Panc1 (cell line): ENCODE measurements at regions not wholly inside any gene's neighbourhood (a gene's known extent, or its start where the extent isn't known, plus 50 kb on each side); places are given as distances from the start of the nearest gene placed in this dataset.

Experiments used
- ATAC-seq: fragments of 200-7000 bp; cut with Tn5 transposase; 2 replicates; pipeline ENCODE4 v1.9.1; 2020; ENCODE audit warnings: mild to moderate bottlenecking, moderate library complexity
- BruUV-seq: library from RNA; stranded (reverse); fragments of 400-500 nt; replicated peaks from 2 replicates; lab custom pipeline; 2021; lab: Mats Ljungman, UMichigan
- CTCF ChIA-PET: fragments of 300-600 bp; sonication (Branson Sonifier 250); formaldehyde crosslinking; loops from one replicate; lab custom pipeline; 2022; ENCODE audit warnings: antibody characterized with exemption; lab: Charles Lee
- POLR2A ChIA-PET: fragments of 300-600 bp; sonication (Branson Sonifier 250); formaldehyde crosslinking; loops from one replicate; lab custom pipeline; 2022; ENCODE audit warnings: antibody characterized with exemption; lab: Charles Lee
- DNase-seq: peaks from one replicate; pipeline ENCODE4 v3.0.0-alpha.2; 2010; ENCODE audit warnings: low read depth, low spot score
- H3K27ac ChIP-seq: 2 replicates; pipeline ENCODE4 v1.5.1; 2011; ENCODE audit warnings: mild to moderate bottlenecking, low read length, inconsistent platforms
- H3K27me3 ChIP-seq: fragments of 200-500 bp; sonication (Bioruptor generic); 2 replicates; pipeline ENCODE4 v1.6.0; 2014; ENCODE audit warnings: low read length, inconsistent platforms; ENCODE audit not compliant: control insufficient read depth, insufficient read depth
- H3K36me3 ChIP-seq: fragments of 200-500 bp; sonication (Bioruptor generic); 2 replicates; pipeline ENCODE4 v1.5.1; 2014; ENCODE audit warnings: inconsistent platforms, mild to moderate bottlenecking, low read length, moderate library complexity; ENCODE audit not compliant: control insufficient read depth, insufficient read depth
- H3K4me1 ChIP-seq: 2 replicates; pipeline ENCODE4 v1.5.1; 2011; ENCODE audit warnings: inconsistent platforms, mild to moderate bottlenecking, low read length, moderate library complexity; ENCODE audit not compliant: control insufficient read depth, insufficient read depth
- H3K4me3 ChIP-seq, 2 experiments: 2 replicates each; pipeline ENCODE4 v1.5.1; 2011 to 2012; ENCODE audit warnings: low read depth in 2 of 2, low read length in 2 of 2, mild to moderate bottlenecking in 2 of 2, inconsistent platforms in 1 of 2, moderate library complexity in 1 of 2
- H3K9me3 ChIP-seq: fragments of 200-500 bp; sonication (Bioruptor generic); 2 replicates; pipeline ENCODE4 v1.5.1; 2014; ENCODE audit warnings: low read depth, mild to moderate bottlenecking, inconsistent platforms, low read length, moderate library complexity; ENCODE audit not compliant: control insufficient read depth, insufficient read depth
- CTCF ChIP-seq: fragments of 450-650 bp; IDR thresholded peaks from 2 replicates; pipeline ENCODE4 v1.5.1; 2017; ENCODE audit warnings: mild to moderate bottlenecking
- POLR2AphosphoS5 ChIP-seq: IDR thresholded peaks from 2 replicates; pipeline ENCODE4 v1.6.1; 2012; ENCODE audit warnings: mild to moderate bottlenecking, low read depth, low read length, moderate library complexity
- REST ChIP-seq, 2 experiments: IDR thresholded peaks; 2 replicates each; pipeline ENCODE4 v1.6.1; 2011 to 2012; ENCODE audit warnings: low read depth in 2 of 2, control low read depth in 1 of 2, low read length in 1 of 2, mild to moderate bottlenecking in 1 of 2, moderate library complexity in 1 of 2; ENCODE audit not compliant: insufficient read depth in 1 of 2
- SIN3A ChIP-seq: IDR thresholded peaks from 2 replicates; pipeline ENCODE4 v1.6.1; 2012; ENCODE audit warnings: low read depth, mild to moderate bottlenecking, low read length, moderate library complexity, borderline replicate concordance; ENCODE audit not compliant: insufficient read depth
- TCF7L2 ChIP-seq: IDR thresholded peaks from 2 replicates; pipeline ENCODE4 v1.6.1; 2011; ENCODE audit warnings: mild to moderate bottlenecking, low read depth, low read length, inconsistent platforms
- in situ Hi-C: cut with HindIII; loops from 2 replicates; pipeline ENCODE4 v1.10.0; 2016; ENCODE audit warnings: low sequenced_read_pairs, low pct_unique_long_range_greater_than_20kb
- intact Hi-C: fragments of 100-400 bp; cut with micrococcal nuclease; formaldehyde crosslinking; loops from one replicate; pipeline ENCODE4 v1.10.0; 2022; ENCODE audit not compliant: unreplicated experiment

GRCh38 chr3:6644070-6644929 is 216.6 kb upstream of the GRM7 start:
- H3K36me3 ChIP-seq: no peaks in the 10 kb centered on the region
- no peaks in the 10 kb centered on the region for H3K27me3 ChIP-seq
- DNase-seq (no peak), ATAC-seq (no peak)
- POLR2A ChIA-PET: no interaction called here
- CTCF ChIA-PET: no interaction called here
- TF ChIP-seq POLR2AphosphoS5: no peak
- no peak for TF ChIP-seq REST (IDR thresholded peaks at IDR 0.05; ENCODE audit: insufficient read depth in 1 of 2, low read depth in 2 of 2, low read length in 1 of 2)
- no peak for TF ChIP-seq CTCF
- TF ChIP-seq TCF7L2: no peak
- TF ChIP-seq SIN3A: no peak
- in situ Hi-C loops (no loop called here), intact Hi-C loops (no loop called here)
- no peaks in the 10 kb centered on the region for H3K4me1 ChIP-seq
- no peak overlapping the region for H3K4me3 ChIP-seq
- no peak overlapping the region for H3K27ac ChIP-seq
- no TSS peak for BruUV-seq
- H3K9me3 ChIP-seq: no peaks in the 10 kb centered on the region

GRCh38 chr3:6654670-6655069 is 206.2 kb upstream of the GRM7 start:
- Histone ChIP-seq H3K9me3 (no peaks in the 10 kb centered on the region), H3K4me1 (no peaks in the 10 kb centered on the region), H3K36me3 (no peaks in the 10 kb centered on the region), H3K4me3 (no peak overlapping the region), H3K27me3 (no peaks in the 10 kb centered on the region), H3K27ac (no peak overlapping the region)
- intact Hi-C loops: no loop called here
- ATAC-seq (no peak), DNase-seq (no peak)
- ChIA-PET POLR2A (interaction anchor here (0.6 kb wide), 1 partner anchor 464 kb away, joined by 3 read pairs; no protein-coding TSS in a partner anchor), CTCF (no interaction called here)
- no TSS peak for BruUV-seq
- TF ChIP-seq CTCF: no peak
- in situ Hi-C loops: no loop called here
